Large intestine (tissue), 3 donors: ENCODE measurements at regions not wholly inside any gene's neighbourhood (a gene's known extent, or its start where the extent isn't known, plus 50 kb on each side); places are given as distances from the start of the nearest gene placed in this dataset.
"Not testable (repeated sequence)": the region's sequence is repeated elsewhere in the genome, so short reads cannot be mapped to it uniquely, and the experiment has no call there.

ENCODE experiments used
- DNase-seq, 2 donors: peaks; one replicate each; pipeline versions ENCODE4 v3.0.0 to v3.0.0-alpha.2; 2013
- H3K27ac ChIP-seq: one replicate; pipeline ENCODE4 v1.5.1; 2013; ENCODE audit warnings: low read length
- H3K27me3 ChIP-seq: 2 replicates; pipeline ENCODE4 v1.6.1; 2013; ENCODE audit warnings: low read length; ENCODE audit not compliant: control insufficient read depth, insufficient read depth
- H3K36me3 ChIP-seq: 2 replicates; pipeline ENCODE4 v1.6.1; 2013; ENCODE audit warnings: low read length; ENCODE audit not compliant: control insufficient read depth, insufficient read depth
- H3K4me1 ChIP-seq: one replicate; pipeline ENCODE4 v1.6.1; 2013; ENCODE audit warnings: low read length; ENCODE audit not compliant: control insufficient read depth, insufficient read depth
- H3K4me3 ChIP-seq: one replicate; pipeline ENCODE4 v1.5.1; 2013; ENCODE audit warnings: low read length
- H3K9me3 ChIP-seq: one replicate; pipeline ENCODE4 v1.6.1; 2013; ENCODE audit warnings: mild to moderate bottlenecking, low read depth, low read length, moderate library complexity; ENCODE audit not compliant: control insufficient read depth
- WGBS: methylation state at CpG from one replicate; pipeline ENCODE4 v1.1.5; 2013; ENCODE audit warnings: low lambda C conversion rate; ENCODE audit not compliant: insufficient coverage; 5-methylcytosine and 5-hydroxymethylcytosine counted together

- Histone ChIP-seq H3K9me3 (no peaks in the 10 kb centered on the region), H3K4me3 (no peak overlapping the region), H3K4me1 (no peaks in the 10 kb centered on the region), H3K27me3 (no peaks in the 10 kb centered on the region), H3K27ac (no peak overlapping the region), H3K36me3 (no peaks in the 10 kb centered on the region)
- WGBS: 40% methylated on average over 1 of the region's 4 CpGs
- DNase-seq: no peak
Measured at GRCh38 chr1:219324171-219324570, 150.5 kb downstream of the LYPLAL1 start.

DNA sequence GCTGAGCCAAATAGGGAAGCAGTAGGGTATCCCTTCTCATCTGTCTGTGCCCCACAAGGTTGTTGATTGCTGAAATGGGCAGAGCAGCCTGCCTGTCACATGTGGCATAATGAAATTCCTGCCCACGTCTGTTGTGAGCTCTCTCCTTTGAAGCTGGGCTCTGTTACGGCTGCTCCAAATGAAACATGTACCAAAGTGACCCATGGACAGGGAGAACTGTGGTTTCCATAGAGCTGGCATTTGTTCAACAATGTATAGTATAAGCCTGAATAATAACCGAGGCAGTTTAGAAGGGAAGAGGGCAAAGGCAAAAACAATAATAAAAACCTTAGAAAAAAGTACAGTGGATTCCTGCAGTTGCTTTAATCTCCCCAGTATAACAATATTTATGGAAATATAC is 149.7 kb downstream of the LYPLAL1 start:
- Histone ChIP-seq H3K4me1 (no peaks in the 10 kb centered on the region), H3K9me3 (no peaks in the 10 kb centered on the region), H3K4me3 (no peak overlapping the region), H3K27me3 (no peaks in the 10 kb centered on the region), H3K36me3 (no peaks in the 10 kb centered on the region), H3K27ac (no peak overlapping the region)
- WGBS: no CpG with 5 or more reads among the region's 3 CpGs
- no peak for DNase-seq

GRCh38 chr1:219322766-219323165 is 149.1 kb downstream of the LYPLAL1 start:
- Histone ChIP-seq H3K36me3 (no peaks in the 10 kb centered on the region), H3K27ac (no peak overlapping the region), H3K9me3 (no peaks in the 10 kb centered on the region), H3K27me3 (no peaks in the 10 kb centered on the region), H3K4me3 (no peak overlapping the region), H3K4me1 (no peaks in the 10 kb centered on the region)
- no peak for DNase-seq
- 100% methylated on average over 1 of the region's 3 CpGs for WGBS

- DNase-seq, H3K36me3 ChIP-seq, H3K27ac ChIP-seq, H3K9me3 ChIP-seq, H3K27me3 ChIP-seq, H3K4me3 ChIP-seq, H3K4me1 ChIP-seq: not testable (repeated sequence)
- no CpG with 5 or more reads among the region's 5 CpGs for WGBS
Measured at GRCh38 chr1:219320563-219320962, 146.9 kb downstream of the LYPLAL1 start.

- Histone ChIP-seq H3K36me3 (no peaks in the 10 kb centered on the region), H3K4me1 (no peaks in the 10 kb centered on the region), H3K4me3 (no peak overlapping the region), H3K27ac (no peak overlapping the region), H3K27me3 (no peaks in the 10 kb centered on the region), H3K9me3 (no peaks in the 10 kb centered on the region)
- DNase-seq: no peak
- 100% methylated on average over 2 of the region's 4 CpGs for WGBS
Measured at GRCh38 chr1:219318826-219319225, 145.1 kb downstream of the LYPLAL1 start.

DNA sequence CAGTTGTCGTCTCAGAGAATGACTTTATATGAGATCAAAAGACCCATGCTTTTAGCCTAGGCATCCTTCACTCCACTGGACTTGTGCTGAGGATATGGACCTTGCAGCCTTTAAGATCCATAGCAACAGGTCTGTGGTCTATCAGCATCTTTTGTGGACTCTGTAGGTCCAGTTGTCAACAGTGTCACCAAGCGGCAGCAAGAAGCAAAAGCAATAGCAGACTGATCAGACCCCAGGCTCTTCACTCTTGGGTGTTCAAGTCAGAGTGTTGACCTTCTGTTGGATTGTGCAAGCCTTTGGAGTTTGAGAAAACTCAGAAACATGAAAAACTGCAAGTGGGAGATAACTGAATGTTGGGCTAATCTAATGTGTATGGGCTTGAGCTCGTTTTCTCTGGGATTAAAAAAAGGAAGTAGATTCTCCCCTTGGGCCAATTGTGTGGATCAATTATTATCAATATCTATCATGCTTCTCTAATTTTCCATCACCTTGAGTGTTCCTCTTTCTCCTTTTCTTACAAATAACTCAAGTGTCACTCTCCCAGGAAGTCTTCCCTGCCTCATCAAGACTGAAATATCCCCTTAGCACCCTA is 144.2 kb downstream of the LYPLAL1 start:
- Histone ChIP-seq H3K36me3 (no peaks in the 10 kb centered on the region), H3K9me3 (no peaks in the 10 kb centered on the region), H3K4me1 (no peaks in the 10 kb centered on the region), H3K4me3 (no peak overlapping the region), H3K27me3 (no peaks in the 10 kb centered on the region), H3K27ac (no peak overlapping the region)
- no peak for DNase-seq
- WGBS: 83% methylated on average over 1 of the region's 3 CpGs

DNA sequence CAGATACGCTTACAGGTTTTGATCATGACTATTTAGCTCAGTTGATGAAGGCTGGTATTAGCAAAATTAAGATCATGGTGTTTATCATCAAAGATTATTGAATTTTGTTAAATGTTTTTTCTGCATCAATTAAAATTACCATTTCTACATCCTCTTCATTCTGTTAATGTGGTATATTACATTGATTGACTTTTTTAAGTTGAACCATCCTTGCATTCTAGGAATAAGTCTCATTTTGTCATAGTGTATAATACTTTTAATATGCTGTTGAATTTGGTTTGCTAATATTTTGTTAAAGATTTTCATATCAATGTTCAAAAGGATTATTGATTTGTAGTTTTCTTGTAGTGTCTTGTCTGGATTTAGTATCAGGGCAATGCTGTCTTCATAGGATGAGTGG is 142.4 kb downstream of the LYPLAL1 start:
- H3K36me3 ChIP-seq: no peaks in the 10 kb centered on the region
- H3K9me3 ChIP-seq: no peaks in the 10 kb centered on the region
- WGBS: 100% methylated on average over 1 of the region's 1 CpG
- H3K27ac ChIP-seq: no peak overlapping the region
- no peaks in the 10 kb centered on the region for H3K4me1 ChIP-seq
- H3K4me3 ChIP-seq: no peak overlapping the region
- no peaks in the 10 kb centered on the region for H3K27me3 ChIP-seq
- DNase-seq: no peak

DNA sequence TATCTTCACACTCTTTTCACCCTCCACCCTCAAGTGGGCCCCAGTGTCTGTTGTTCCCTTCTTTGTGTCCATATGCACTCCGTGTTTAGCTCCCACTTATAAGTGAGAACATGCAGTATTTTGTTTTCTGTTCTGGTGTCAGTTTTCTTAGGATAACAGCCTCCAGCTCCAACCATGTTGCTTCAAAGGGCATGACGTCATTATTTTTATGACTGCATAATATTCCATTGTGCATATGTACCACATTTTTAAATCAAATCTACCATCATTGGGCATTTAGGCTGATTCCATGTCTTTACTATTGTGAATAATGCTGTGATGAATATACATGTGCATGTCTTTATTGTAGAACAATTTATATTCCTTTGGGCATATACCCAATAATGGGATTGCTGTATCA is 140.3 kb downstream of the LYPLAL1 start:
- Histone ChIP-seq H3K36me3 (no peaks in the 10 kb centered on the region), H3K4me1 (no peaks in the 10 kb centered on the region), H3K27ac (no peak overlapping the region), H3K27me3 (no peaks in the 10 kb centered on the region), H3K4me3 (no peak overlapping the region), H3K9me3 (no peaks in the 10 kb centered on the region)
- 100% methylated on average over 1 of the region's 2 CpGs for WGBS
- no peak for DNase-seq

- no CpG with 5 or more reads among the region's 3 CpGs for WGBS
- H3K27ac ChIP-seq: no peak overlapping the region
- no peak for DNase-seq
Measured at GRCh38 chr1:219312967-219313366, 139.3 kb downstream of the LYPLAL1 start.

GRCh38 chr1:219310181-219310728 is 136.6 kb downstream of the LYPLAL1 start:
- no CpG with 5 or more reads among the region's 1 CpG for WGBS
- Histone ChIP-seq H3K27ac (no peak overlapping the region), H3K9me3 (no peaks in the 10 kb centered on the region), H3K27me3 (no peaks in the 10 kb centered on the region), H3K4me1 (no peaks in the 10 kb centered on the region), H3K4me3 (no peak overlapping the region), H3K36me3 (no peaks in the 10 kb centered on the region)
- DNase-seq: no peak

More at GRCh38 chr1:219312967-219313366, 139.3 kb downstream of the LYPLAL1 start:
- Histone ChIP-seq H3K36me3 (no peaks in the 10 kb centered on the region), H3K4me1 (no peaks in the 10 kb centered on the region), H3K27me3 (no peaks in the 10 kb centered on the region), H3K4me3 (no peak overlapping the region), H3K9me3 (no peaks in the 10 kb centered on the region)

DNA sequence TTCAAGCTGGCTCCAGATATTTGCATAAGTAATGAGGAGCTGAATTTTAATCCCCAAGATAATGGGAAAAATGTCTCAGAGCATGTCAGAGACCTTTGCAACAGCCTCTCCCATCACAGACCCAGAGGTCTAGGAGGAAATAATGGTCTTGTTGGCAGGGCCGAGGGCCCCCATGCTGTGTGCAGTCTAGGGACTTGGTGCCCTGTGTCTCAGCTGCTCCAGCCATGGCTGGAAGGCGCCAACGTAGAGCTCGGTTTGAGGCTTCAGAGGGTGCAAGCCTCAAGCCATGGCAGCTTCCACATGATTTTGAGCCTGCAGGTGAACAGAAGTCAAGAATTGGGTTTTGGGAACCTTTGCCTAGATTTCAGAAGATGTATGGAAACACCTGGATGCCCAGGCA is 134.7 kb downstream of the LYPLAL1 start:
- Histone ChIP-seq H3K4me1 (no peaks in the 10 kb centered on the region), H3K27me3 (no peaks in the 10 kb centered on the region), H3K36me3 (no peaks in the 10 kb centered on the region), H3K27ac (no peak overlapping the region), H3K4me3 (no peak overlapping the region), H3K9me3 (no peaks in the 10 kb centered on the region)
- WGBS: no CpG with 5 or more reads among the region's 4 CpGs
- DNase-seq: no peak
